CD14-positive monocyte (primary cell): ENCODE measurements at regions not wholly inside any gene's neighbourhood (a gene's known extent, or its start where the extent isn't known, plus 50 kb on each side); places are given as distances from the start of the nearest gene placed in this dataset.
A peak's percentile ranks its signal among the peaks of the same experiment; 100 is the strongest.

Source experiments
- DNase-seq, 3 donors: peaks; one replicate each; pipeline ENCODE4 v3.0.0-alpha.2; 2011 to 2022
- H2AFZ ChIP-seq: 2 replicates; pipeline ENCODE4 v1.6.0; 2012; ENCODE audit warnings: mild to moderate bottlenecking, low read depth, low read length, inconsistent platforms; ENCODE audit not compliant: insufficient read depth, poor library complexity, severe bottlenecking
- H3K27ac ChIP-seq, 2 donors: 1 replicate in 1 of 2; 2 replicates in 1 of 2; pipeline ENCODE4 v1.5.1; 2012 to 2013; ENCODE audit warnings: low read length in 2 of 2, control low read depth in 1 of 2, inconsistent platforms in 1 of 2, low read depth in 1 of 2, mild to moderate bottlenecking in 1 of 2
- H3K27me3 ChIP-seq, 2 donors: one replicate each; pipeline versions ENCODE4 v1.6.0 to v1.6.1; 2011 to 2013; ENCODE audit warnings: low read length in 2 of 2; ENCODE audit not compliant: control insufficient read depth in 2 of 2, insufficient read depth in 2 of 2
- H3K36me3 ChIP-seq, 2 donors: replicated peaks in 1 of 2; 1 replicate in 1 of 2; 2 replicates in 1 of 2; pipeline versions ENCODE4 v1.5.1 to v1.6.1; 2012 to 2013; ENCODE audit warnings: low read length in 2 of 2, control low read depth in 1 of 2, inconsistent platforms in 1 of 2, mild to moderate bottlenecking in 1 of 2; ENCODE audit not compliant: insufficient read depth in 2 of 2, control insufficient read depth in 1 of 2
- H3K4me1 ChIP-seq, 2 donors: 1 replicate in 1 of 2; 2 replicates in 1 of 2; pipeline versions ENCODE4 v1.5.1 to v1.6.1; 2012 to 2013; ENCODE audit warnings: low read length in 2 of 2, control low read depth in 1 of 2, inconsistent platforms in 1 of 2, mild to moderate bottlenecking in 1 of 2, moderate library complexity in 1 of 2; ENCODE audit not compliant: insufficient read depth in 2 of 2, control insufficient read depth in 1 of 2
- H3K4me2 ChIP-seq: replicated peaks from 2 replicates; pipeline ENCODE3; 2012; ENCODE audit warnings: low read length, moderate library complexity, mild to moderate bottlenecking; ENCODE audit not compliant: poor library complexity, severe bottlenecking; ENCODE audit errors: extremely low read depth
- H3K4me3 ChIP-seq, 3 experiments: fragments of 200-600 bp in 1 of 3; sonication (generic) in 1 of 3; replicated peaks in 1 of 3; 1 replicate in 2 of 3; 2 replicates in 1 of 3; pipeline ENCODE4 v1.5.1; 2011 to 2013; ENCODE audit warnings: low read length in 3 of 3, mild to moderate bottlenecking in 3 of 3, control low read depth in 2 of 3, low read depth in 2 of 3, inconsistent platforms in 1 of 3, moderate library complexity in 1 of 3
- H3K79me2 ChIP-seq: 2 replicates; pipeline ENCODE4 v1.6.0; 2012; ENCODE audit warnings: mild to moderate bottlenecking, control low read depth, inconsistent platforms, low read length, moderate library complexity; ENCODE audit not compliant: insufficient read depth
- H3K9ac ChIP-seq: 2 replicates; pipeline ENCODE4 v1.6.0; 2017; ENCODE audit warnings: low read length, mild to moderate bottlenecking; ENCODE audit not compliant: insufficient read depth, poor library complexity, severe bottlenecking
- H3K9me3 ChIP-seq, 2 donors: replicated peaks in 1 of 2; 1 replicate in 1 of 2; 2 replicates in 1 of 2; pipeline versions ENCODE4 v1.5.1 to v1.6.1; 2012 to 2013; ENCODE audit warnings: low read length in 2 of 2, control low read depth in 1 of 2; ENCODE audit not compliant: control insufficient read depth in 1 of 2, insufficient read depth in 1 of 2
- H4K20me1 ChIP-seq: 2 replicates; pipeline ENCODE4 v1.6.0; 2012; ENCODE audit warnings: mild to moderate bottlenecking, low read length, control low read depth, moderate library complexity; ENCODE audit not compliant: insufficient read depth
- H3K27ac Mint-ChIP-seq, 7 donors: one replicate each; pipeline ENCODE4 v1.8.0; 2020; ENCODE audit warnings: mild to moderate bottlenecking in 7 of 7, mixed read lengths in 7 of 7, moderate library complexity in 6 of 7, inconsistent platforms in 2 of 7
- H3K27me3 Mint-ChIP-seq, 3 donors: one replicate each; pipeline ENCODE4 v1.8.0; 2021 to 2022; ENCODE audit warnings: low read depth in 3 of 3, mild to moderate bottlenecking in 3 of 3, mixed read lengths in 3 of 3, moderate library complexity in 3 of 3, inconsistent platforms in 1 of 3
- H3K36me3 Mint-ChIP-seq, 2 donors: one replicate each; pipeline ENCODE4 v1.8.0; 2020; ENCODE audit warnings: mixed read lengths in 2 of 2, inconsistent platforms in 1 of 2, mild to moderate bottlenecking in 1 of 2
- H3K4me1 Mint-ChIP-seq: one replicate; pipeline ENCODE4 v1.8.0; 2020; ENCODE audit warnings: mild to moderate bottlenecking, mixed read lengths
- H3K4me3 Mint-ChIP-seq, 2 donors: one replicate each; pipeline ENCODE4 v1.8.0; 2020; ENCODE audit warnings: mild to moderate bottlenecking in 2 of 2, mixed read lengths in 2 of 2, moderate library complexity in 1 of 2
- H3K9me3 Mint-ChIP-seq, 7 donors: one replicate each; pipeline ENCODE4 v1.8.0; 2020 to 2022; ENCODE audit warnings: mixed read lengths in 7 of 7, mild to moderate bottlenecking in 6 of 7, moderate library complexity in 6 of 7, inconsistent platforms in 2 of 7
- WGBS: methylation state at CpG from one replicate; pipeline ENCODE4 v1.1.5; 2013; ENCODE audit warnings: missing lambda C conversion rate; ENCODE audit not compliant: insufficient coverage; 5-methylcytosine and 5-hydroxymethylcytosine counted together
- intact Hi-C, 2 donors: fragments of 100-400 bp; cut with micrococcal nuclease; formaldehyde crosslinking; loops; one replicate each; pipeline versions ENCODE4 v1.15.0 to v1.15.1; 2023
- TF ChIP-seq, protein P1 (sequence below): fragments of 200-600 bp; IDR thresholded peaks from one replicate; pipeline ENCODE4 v1.8.0; 2022; ENCODE audit warnings: antibody characterized with exemption, mild to moderate bottlenecking

DNA sequence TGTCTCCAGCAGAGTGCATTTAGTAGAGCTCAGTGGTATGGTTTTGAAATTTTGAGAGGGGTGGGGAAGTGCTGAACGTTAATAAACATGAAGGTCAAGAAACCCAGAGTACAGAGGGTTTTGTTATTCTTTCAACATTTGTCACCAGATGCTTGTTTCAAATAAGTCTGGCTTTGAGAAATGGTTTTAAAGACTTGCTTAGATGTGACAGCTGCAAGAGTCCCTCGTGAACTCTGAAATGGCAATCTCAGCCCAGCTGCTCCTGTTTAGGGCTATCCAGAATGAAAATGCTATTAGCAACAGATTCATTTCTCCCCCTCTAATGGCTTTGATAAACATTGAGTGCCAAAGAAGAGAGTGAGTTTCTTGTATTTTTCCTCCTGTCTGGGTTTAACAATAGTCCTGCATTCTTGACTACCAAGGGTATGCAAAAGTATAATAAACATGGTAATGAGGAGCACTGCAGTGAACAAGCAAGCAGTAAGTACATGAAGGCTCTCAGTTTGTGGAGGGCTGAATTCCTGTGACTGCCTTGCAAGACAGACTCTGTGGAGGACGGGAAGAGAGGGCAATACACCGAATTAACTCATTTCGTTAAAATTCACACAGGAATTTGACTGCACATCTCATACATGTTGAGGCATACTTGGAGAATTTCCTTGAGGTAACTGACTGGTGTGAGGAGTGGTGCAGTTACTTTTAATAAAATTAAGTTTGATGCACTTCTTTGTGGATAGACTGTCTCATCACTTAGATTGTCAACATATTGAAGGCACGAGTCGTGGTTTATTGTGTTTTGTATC is 490.9 kb downstream of the REEP3 start:
- Histone ChIP-seq H3K36me3 (no peaks in the 10 kb centered on the region), H4K20me1 (no peaks in the 10 kb centered on the region), H3K79me2 (no peaks in the 10 kb centered on the region), H3K27me3 (no peaks in the 10 kb centered on the region), H3K4me2 (no peak overlapping the region), H2AFZ (no peak overlapping the region), H3K4me1 (no peaks in the 10 kb centered on the region), H3K9me3 (peaks cover 0 to 3% of the 10 kb centered on the region in 2 donors), H3K9ac (no peak overlapping the region), H3K27ac (no peak overlapping the region), H3K4me3 (no peak overlapping the region)
- intact Hi-C loops, result no loop called here
- DNase-seq, result no peak
- H3K4me1 Mint-ChIP-seq, result no peaks in the 10 kb centered on the region
- no peaks in the 10 kb centered on the region for H3K36me3 Mint-ChIP-seq
- peak overlapping the region in 1 of 2 donors; percentile 1 for H3K4me3 Mint-ChIP-seq
- WGBS, result no CpG with 5 or more reads among the region's 7 CpGs
- H3K27ac Mint-ChIP-seq, result no peak overlapping the region
- H3K27me3 Mint-ChIP-seq, result peaks cover 0 to 2% (median 2%) of the 10 kb centered on the region in 3 donors
- peaks cover 0 to 11% (median 6%) of the 10 kb centered on the region in 7 donors for H3K9me3 Mint-ChIP-seq
- TF ChIP-seq, protein P1, sequence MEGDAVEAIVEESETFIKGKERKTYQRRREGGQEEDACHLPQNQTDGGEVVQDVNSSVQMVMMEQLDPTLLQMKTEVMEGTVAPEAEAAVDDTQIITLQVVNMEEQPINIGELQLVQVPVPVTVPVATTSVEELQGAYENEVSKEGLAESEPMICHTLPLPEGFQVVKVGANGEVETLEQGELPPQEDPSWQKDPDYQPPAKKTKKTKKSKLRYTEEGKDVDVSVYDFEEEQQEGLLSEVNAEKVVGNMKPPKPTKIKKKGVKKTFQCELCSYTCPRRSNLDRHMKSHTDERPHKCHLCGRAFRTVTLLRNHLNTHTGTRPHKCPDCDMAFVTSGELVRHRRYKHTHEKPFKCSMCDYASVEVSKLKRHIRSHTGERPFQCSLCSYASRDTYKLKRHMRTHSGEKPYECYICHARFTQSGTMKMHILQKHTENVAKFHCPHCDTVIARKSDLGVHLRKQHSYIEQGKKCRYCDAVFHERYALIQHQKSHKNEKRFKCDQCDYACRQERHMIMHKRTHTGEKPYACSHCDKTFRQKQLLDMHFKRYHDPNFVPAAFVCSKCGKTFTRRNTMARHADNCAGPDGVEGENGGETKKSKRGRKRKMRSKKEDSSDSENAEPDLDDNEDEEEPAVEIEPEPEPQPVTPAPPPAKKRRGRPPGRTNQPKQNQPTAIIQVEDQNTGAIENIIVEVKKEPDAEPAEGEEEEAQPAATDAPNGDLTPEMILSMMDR, result no peak

DNA sequence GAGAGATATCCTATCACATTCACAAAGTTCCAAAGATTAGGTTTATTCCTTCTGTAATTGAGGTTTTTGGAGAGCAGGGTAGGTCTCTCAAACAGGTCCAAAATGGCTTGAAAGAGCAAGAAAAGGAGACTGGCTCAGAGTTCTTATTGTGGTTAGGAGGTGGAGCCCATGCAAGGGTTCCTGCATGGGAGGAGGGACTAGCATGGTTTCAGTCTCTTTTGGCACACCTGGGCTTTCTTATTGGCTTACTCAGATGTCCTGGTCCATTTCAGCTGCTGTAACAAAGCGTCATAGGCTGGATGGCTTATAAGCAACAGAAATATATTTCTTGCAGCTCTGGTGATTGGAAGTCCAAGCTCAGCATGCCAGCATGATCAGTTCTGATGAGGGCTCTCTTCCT is 493.1 kb downstream of the REEP3 start:
- Histone ChIP-seq H3K27ac (no peak overlapping the region), H3K9ac (no peak overlapping the region), H3K9me3 (no peaks in the 10 kb centered on the region), H3K27me3 (no peaks in the 10 kb centered on the region), H3K4me2 (no peak overlapping the region), H3K36me3 (no peaks in the 10 kb centered on the region), H3K4me3 (no peak overlapping the region), H3K4me1 (no peaks in the 10 kb centered on the region), H3K79me2 (no peaks in the 10 kb centered on the region), H2AFZ (no peak overlapping the region), H4K20me1 (no peaks in the 10 kb centered on the region)
- no peaks in the 10 kb centered on the region for H3K36me3 Mint-ChIP-seq
- DNase-seq, result no peak
- intact Hi-C loops, result no loop called here
- TF ChIP-seq, protein P1, result no peak
- H3K4me3 Mint-ChIP-seq, result no peak overlapping the region
- H3K27me3 Mint-ChIP-seq, result peaks cover 2 to 3% (median 2%) of the 10 kb centered on the region in 3 donors
- no peaks in the 10 kb centered on the region for H3K4me1 Mint-ChIP-seq
- WGBS, result 88% methylated on average over 1 of the region's 1 CpG
- peaks cover 0 to 8% (median 4%) of the 10 kb centered on the region in 7 donors for H3K9me3 Mint-ChIP-seq
- H3K27ac Mint-ChIP-seq, result no peak overlapping the region
